ENCODE measurements at regions not wholly inside any gene's neighbourhood (a gene's known extent, or its start where the extent isn't known, plus 50 kb on each side); places are given as distances from the start of the nearest gene placed in this dataset.
"Not testable (repeated sequence)": the region's sequence is repeated elsewhere in the genome, so short reads cannot be mapped to it uniquely, and the experiment has no call there.

DNA sequence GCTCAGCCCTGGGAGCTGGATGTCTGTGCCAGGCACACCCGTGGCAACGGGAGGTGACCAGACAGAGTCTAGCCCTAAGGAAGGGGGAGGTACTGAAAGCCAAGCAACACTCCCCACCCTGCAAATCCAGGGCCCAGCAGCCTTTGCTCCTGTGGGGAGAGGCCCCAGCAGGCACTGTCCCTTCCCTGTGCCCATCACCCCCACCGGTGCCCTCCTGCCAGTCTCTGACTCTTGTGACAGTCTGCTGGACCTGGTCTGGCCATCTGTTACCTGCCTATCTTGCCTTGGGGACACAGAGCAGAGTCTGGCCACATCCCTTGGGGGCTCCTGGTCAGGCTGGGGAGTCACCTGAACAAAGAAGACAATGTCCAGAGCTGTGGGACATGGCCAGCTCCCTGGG lies 520.2 kb downstream of the TP53TG3F start:
- H3K4me1 Mint-ChIP-seq (ENCODE audit: low read depth); H3K4me3 Mint-ChIP-seq; H3K27ac Mint-ChIP-seq; intact Hi-C loops (cut with micrococcal nuclease); H3K36me3 Mint-ChIP-seq (ENCODE audit: low read depth); H3K9me3 Mint-ChIP-seq; H3K27me3 Mint-ChIP-seq: not testable (repeated sequence)

DNA sequence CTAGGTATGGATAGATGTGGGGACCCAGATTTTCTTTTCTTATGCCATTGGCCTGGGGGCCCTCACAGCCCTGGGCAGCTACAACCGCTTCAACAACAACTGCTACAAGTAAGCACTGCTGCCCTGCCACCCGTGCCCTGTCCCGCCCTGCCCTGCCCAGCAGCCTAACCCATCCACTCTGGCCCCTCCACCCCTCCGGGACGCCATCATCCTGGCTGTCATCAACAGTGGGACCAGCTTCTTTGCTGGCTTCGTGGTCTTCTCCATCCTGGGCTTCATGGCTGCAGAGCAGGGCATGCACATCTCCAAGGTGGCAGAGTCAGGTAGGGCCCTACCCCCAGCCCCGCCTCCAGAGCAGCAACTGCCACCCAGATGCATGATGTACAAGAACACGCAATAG lies 521.3 kb downstream of the TP53TG3F start:
- H3K4me1 Mint-ChIP-seq (ENCODE audit: low read depth); intact Hi-C loops (cut with micrococcal nuclease); H3K27me3 Mint-ChIP-seq; H3K4me3 Mint-ChIP-seq; H3K36me3 Mint-ChIP-seq (ENCODE audit: low read depth); H3K9me3 Mint-ChIP-seq; H3K27ac Mint-ChIP-seq: not testable (repeated sequence)

DNA sequence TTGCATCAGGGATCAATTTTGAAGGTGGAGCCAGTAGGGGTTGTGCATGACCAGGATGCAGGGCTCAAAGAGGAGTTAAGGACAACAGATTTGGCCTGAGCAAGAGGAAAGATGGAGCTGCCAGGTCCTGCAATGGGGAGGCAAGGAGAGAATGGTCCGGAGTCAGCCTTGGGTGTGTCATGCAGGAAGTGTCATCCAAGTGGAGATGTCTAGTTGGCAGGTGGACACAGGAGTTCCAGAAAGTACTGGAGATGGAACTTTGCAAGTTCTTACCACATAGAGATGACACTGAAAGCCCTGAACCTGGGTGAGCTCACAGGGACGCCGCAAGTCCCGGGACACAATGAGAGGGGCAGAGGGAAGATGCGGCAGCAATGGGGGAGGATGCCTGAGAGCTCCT lies 525.0 kb downstream of the TP53TG3F start:
- not testable (repeated sequence) for H3K4me1 Mint-ChIP-seq (ENCODE audit: low read depth)

DNA sequence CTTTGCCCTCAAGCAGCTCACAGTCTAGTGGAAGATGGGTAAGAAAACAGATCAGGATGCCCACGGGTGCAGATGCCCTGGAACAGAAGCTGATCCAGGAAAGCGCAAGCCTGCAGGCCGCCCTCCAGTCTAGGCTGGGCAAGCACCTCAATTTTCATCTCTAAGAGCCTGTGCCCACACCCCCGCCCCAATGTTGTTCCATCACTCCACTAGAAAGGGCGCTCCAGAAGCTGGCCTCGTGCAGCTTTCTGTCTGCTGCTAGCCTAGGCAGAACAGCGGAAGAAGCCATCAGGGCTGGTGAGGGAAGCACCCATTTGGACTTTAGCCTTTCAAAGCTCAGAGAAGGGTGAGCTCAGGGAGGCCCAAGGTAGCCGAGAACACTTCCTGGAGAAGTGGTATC lies 527.1 kb downstream of the TP53TG3F start:
- H3K9me3 Mint-ChIP-seq; H3K27me3 Mint-ChIP-seq; intact Hi-C loops (cut with micrococcal nuclease); H3K4me3 Mint-ChIP-seq; H3K4me1 Mint-ChIP-seq (ENCODE audit: low read depth); H3K27ac Mint-ChIP-seq; H3K36me3 Mint-ChIP-seq (ENCODE audit: low read depth): not testable (repeated sequence)

More for the DNA sequence above, 525.0 kb downstream of the TP53TG3F start:
- H3K36me3 Mint-ChIP-seq (ENCODE audit: low read depth); H3K4me3 Mint-ChIP-seq; intact Hi-C loops (cut with micrococcal nuclease); H3K27me3 Mint-ChIP-seq; H3K9me3 Mint-ChIP-seq; H3K27ac Mint-ChIP-seq: not testable (repeated sequence)

DNA sequence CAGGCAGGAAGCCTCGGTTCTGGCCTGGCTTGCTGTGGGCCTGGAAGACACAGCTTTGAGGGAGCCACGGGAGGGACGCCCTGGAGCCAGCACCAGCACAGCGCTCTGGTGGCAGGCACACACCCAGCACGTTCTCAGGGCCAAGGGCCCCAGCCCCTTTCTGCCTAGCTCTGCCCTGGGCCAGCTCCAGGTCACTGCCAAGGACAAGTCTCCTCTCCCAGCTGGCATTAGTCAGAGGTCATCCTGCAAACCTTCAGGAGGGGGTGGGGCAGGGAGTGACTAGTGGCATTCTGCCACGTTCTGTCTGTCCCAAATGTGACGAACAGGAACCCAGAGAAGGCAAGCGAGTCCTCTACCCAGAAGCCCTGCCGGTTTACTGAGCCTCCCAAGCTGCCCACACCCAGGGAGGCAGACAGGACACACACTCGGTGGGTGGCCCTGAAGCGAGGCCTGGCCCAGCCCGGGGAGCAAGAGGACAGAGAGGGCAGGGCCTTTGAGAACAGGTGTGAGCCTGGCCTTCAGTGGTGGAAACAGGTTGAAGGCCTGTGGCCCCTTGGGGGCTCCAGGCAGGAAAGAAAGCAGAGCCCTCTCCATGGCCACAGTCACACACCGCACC lies 528.0 kb downstream of the TP53TG3F start:
- H3K9me3 Mint-ChIP-seq; H3K27me3 Mint-ChIP-seq; H3K4me3 Mint-ChIP-seq; H3K36me3 Mint-ChIP-seq (ENCODE audit: low read depth); H3K27ac Mint-ChIP-seq; intact Hi-C loops (cut with micrococcal nuclease); H3K4me1 Mint-ChIP-seq (ENCODE audit: low read depth): not testable (repeated sequence)

DNA sequence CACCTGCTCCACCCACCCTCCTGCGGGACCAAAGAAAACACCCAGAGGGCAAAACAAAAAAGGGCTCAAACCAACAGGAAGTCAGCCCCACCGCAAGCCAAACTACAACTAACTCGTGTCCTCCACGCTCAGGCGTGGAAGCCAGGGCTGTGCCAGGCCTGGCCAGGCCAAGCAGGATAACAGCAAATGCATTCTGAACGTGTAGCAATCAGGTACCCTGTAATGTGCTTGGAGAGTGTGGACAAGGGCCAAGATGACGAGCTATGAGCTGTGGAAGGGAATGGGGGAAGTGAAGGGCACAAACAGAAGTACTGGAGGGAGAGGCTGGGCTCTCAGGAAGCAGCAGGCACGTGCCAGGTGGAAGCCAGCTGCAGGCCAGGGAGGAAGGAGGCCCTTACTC lies 528.6 kb downstream of the TP53TG3F start:
- H3K4me3 Mint-ChIP-seq; H3K27me3 Mint-ChIP-seq; H3K4me1 Mint-ChIP-seq (ENCODE audit: low read depth); intact Hi-C loops (cut with micrococcal nuclease); H3K36me3 Mint-ChIP-seq (ENCODE audit: low read depth); H3K27ac Mint-ChIP-seq: not testable (repeated sequence)
- peaks cover 13% of the 10 kb centered on the region for H3K9me3 Mint-ChIP-seq

DNA sequence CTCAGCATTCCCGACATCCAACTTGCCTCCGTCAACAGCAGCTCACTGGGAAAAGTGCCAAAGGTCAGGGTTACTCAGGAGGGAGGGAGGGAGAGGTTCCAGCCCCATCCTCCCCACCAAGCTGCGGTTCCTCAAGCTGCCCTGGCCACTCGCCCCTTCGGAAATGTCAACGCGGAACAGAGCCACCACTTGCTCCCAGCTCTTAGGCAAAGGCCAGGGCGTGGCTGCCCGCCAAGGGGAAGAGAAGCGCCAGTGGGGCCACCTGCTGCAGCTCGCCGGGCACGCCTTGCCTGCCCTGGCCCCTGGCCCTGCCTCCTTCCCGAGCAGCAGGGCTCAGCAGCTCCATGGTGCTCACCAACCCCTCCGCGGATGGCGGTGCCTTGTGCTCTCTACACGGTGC lies 531.1 kb downstream of the TP53TG3F start:
- H3K27ac Mint-ChIP-seq; H3K36me3 Mint-ChIP-seq (ENCODE audit: low read depth); H3K4me3 Mint-ChIP-seq; intact Hi-C loops (cut with micrococcal nuclease); H3K27me3 Mint-ChIP-seq; H3K4me1 Mint-ChIP-seq (ENCODE audit: low read depth): not testable (repeated sequence)
- peaks cover 35% of the 10 kb centered on the region for H3K9me3 Mint-ChIP-seq

DNA sequence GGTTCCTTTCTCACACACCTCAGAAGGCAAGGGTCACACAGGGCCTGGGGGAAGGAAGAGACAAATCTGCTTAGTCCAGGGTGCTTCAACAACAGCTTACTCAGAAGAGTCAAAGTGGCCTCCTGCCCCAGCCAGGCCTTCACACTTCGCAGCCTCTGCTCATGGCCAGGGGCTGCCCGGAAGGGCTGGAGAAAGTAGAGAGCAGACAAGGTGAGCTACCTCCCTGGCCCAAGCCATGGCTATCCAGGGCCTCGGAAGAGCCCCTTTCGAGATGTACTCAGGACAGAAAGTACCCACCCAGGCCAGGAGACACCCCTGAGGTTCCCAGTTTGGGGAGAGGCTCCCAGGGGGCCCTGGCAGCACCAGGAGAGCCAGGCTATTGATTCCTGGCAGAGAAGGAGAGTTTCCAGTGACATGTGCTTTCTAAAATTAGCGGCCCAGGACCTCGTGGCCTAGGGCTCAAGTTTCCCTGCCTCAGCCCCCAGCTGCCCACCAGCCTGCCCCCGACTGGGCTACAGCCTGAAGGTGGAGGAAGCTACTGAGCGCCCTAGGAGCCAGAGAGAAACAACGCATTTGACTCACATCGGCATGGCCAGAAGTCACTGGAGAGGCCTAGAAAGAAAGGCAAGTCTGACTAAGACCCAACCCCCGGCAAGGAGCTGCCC lies 533.2 kb downstream of the TP53TG3F start:
- H3K27me3 Mint-ChIP-seq; H3K36me3 Mint-ChIP-seq (ENCODE audit: low read depth); H3K4me1 Mint-ChIP-seq (ENCODE audit: low read depth); H3K27ac Mint-ChIP-seq; intact Hi-C loops (cut with micrococcal nuclease); H3K4me3 Mint-ChIP-seq: not testable (repeated sequence)
- peaks cover 41% of the 10 kb centered on the region for H3K9me3 Mint-ChIP-seq

DNA sequence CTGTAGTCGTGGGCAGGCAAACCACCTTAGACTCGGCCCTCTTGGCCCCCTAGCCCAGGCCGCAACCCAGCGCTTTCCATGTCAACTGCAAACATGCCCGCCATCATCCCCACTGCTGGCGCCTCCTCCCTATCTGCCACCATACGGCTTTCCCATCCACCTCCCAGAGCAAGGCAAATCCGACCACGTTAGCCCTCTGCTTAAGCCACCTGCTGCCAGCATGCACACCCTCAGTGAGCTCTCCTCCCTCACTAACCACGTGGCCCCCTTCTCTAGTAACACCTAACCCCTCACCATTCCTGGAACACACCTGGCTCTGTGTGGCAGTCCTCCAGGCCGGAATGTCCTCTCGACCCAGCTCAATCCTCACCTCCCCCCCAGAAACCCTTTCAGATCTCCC lies 534.8 kb downstream of the TP53TG3F start:
- peaks cover 50% of the 10 kb centered on the region for H3K9me3 Mint-ChIP-seq
- H3K27ac Mint-ChIP-seq; H3K4me1 Mint-ChIP-seq (ENCODE audit: low read depth); H3K36me3 Mint-ChIP-seq (ENCODE audit: low read depth); H3K27me3 Mint-ChIP-seq; intact Hi-C loops (cut with micrococcal nuclease); H3K4me3 Mint-ChIP-seq: not testable (repeated sequence)

DNA sequence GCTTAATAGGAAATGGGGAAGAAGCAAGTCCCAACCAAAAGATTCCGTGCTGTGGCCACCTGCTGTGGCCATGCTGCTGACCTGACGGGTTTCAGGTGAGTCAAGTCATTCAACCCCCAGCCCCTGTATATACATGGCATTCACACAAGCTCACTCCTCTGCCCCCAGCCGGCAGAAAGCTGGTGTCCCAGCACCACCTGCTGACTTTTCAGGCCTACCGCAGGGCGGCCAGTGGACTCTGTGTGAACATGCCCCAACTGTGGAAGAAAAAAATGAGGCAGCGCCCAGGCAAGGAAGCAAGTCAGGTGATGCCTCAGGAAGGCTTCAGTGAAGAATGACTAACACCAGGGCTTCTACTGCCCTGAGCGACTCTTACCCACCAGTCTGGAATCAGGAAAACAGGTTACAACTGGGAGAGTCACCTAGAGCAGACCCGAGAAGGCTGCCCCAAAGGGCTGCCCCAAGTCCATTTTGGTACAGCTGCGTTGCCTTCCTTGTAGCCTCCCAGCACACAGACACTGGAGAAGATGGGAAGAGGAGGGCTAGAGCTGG lies 536.5 kb downstream of the TP53TG3F start:
- H3K4me3 Mint-ChIP-seq; H3K27me3 Mint-ChIP-seq; H3K4me1 Mint-ChIP-seq (ENCODE audit: low read depth); H3K27ac Mint-ChIP-seq; H3K36me3 Mint-ChIP-seq (ENCODE audit: low read depth); intact Hi-C loops (cut with micrococcal nuclease): not testable (repeated sequence)
- peaks cover 50% of the 10 kb centered on the region for H3K9me3 Mint-ChIP-seq

DNA sequence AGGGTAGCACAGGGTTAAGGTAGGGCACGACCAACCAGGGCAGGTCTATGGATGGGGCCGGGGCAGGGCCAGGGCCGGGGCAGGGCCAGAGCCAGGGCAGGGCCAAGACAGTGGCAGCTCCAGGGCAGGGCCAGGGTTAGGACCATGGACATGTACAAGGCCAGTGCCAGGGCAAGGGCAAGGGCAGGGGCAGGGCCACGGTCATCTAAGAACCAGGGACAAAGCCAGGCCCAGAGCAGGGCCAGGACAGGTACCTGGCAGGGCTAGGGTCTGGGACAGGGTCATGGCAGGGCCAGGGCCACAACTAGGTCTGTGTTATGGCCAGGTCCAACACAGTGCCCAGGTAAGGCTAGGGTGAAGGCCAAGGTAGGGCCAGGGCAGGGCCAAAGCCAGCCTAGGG lies 541.8 kb downstream of the TP53TG3F start:
- H3K9me3 Mint-ChIP-seq; H3K4me1 Mint-ChIP-seq (ENCODE audit: low read depth); H3K4me3 Mint-ChIP-seq; H3K36me3 Mint-ChIP-seq (ENCODE audit: low read depth); intact Hi-C loops (cut with micrococcal nuclease); H3K27me3 Mint-ChIP-seq; H3K27ac Mint-ChIP-seq: not testable (repeated sequence)

DNA sequence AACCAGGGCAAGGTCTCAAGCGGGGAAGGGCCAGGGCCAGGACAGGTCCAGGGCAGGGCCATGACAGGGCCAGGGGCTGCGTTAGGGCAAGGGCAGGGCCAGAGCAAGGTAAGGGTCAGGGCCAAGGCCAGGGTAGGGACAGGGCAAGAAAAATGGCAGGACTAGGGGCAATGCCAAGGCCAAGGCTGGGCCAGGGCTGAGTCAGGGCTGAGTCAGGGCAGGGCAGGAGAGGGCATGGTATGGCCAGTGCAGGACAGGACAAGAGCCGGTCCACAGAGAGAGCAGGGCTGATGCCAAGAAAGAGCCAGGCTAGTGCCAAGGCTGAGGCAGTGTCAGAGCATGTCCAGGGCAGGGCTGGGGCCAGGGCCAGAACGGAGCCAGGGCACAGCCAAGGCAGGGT lies 542.5 kb downstream of the TP53TG3F start:
- H3K36me3 Mint-ChIP-seq (ENCODE audit: low read depth); H3K9me3 Mint-ChIP-seq; H3K4me3 Mint-ChIP-seq; intact Hi-C loops (cut with micrococcal nuclease); H3K4me1 Mint-ChIP-seq (ENCODE audit: low read depth); H3K27ac Mint-ChIP-seq; H3K27me3 Mint-ChIP-seq: not testable (repeated sequence)

DNA sequence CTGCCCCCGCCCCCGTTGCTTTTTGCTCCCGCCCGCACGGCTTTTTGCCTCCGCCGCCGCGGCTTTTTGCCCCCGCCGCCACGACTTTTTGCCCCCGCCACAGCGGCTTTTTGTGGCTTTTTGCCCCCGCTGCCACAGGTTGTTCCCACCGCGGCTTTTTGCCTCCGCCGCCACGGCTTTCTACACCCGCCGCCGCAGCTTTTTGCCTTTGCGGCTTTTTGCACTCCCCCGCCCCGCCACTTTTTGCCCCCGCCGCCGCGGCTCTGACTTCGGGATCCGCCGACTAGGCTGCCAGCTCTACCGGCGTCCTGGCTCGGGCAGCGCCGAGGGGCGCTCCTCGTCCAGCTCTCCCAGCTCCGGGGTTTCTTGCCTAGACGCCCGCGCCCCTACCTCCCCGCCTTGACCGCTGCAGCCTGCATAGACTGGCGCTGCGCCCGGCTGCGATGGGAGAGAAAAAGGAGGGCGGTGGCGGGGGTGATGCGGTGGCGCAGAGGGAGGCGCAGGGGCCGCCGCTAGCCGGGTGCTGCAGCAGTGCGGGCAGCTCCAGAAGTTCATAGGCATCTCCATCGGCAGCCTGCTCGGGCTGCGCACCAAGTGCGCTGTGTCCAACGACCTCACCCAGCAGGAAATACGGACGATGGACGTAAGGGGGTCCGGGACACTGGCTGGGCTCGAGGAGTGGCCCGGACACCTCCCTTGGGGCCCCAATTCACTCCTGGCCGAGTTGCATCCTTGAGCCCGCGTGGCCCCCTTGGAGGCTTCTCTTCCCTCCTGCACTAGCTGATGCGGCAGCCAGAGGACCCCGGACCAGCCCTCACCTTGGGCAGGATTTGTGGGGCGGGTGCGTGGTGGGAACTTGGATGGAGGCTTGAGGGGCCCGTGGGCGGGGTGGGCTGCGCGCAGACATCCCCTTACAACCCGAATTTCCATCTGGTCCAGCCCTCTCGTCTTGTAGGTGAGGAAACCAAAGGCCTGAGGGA lies 555.7 kb downstream of the TP53TG3F start:
- H3K27ac Mint-ChIP-seq; intact Hi-C loops (cut with micrococcal nuclease); H3K4me1 Mint-ChIP-seq (ENCODE audit: low read depth); H3K4me3 Mint-ChIP-seq; H3K36me3 Mint-ChIP-seq (ENCODE audit: low read depth); H3K27me3 Mint-ChIP-seq: not testable (repeated sequence)
- peaks cover 42% of the 10 kb centered on the region for H3K9me3 Mint-ChIP-seq

DNA sequence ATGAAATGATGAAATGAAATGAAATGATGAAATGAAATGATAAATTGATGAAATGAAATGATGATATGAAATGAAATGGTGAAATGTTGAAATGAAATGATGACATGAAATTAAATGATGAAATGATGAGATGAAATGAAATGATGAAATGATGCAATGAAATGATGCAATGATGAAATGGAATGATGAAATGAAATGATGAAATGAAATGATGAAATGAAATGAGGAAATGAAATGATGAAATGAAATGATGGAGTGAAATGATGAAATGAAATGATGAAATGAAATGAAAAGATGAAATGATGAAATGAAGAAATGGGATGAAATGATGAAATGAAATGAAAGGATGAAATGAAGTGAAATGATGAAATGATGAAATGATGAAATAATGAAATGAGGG lies 558.9 kb downstream of the TP53TG3F start:
- H3K27ac Mint-ChIP-seq; H3K27me3 Mint-ChIP-seq; intact Hi-C loops (cut with micrococcal nuclease); H3K4me1 Mint-ChIP-seq (ENCODE audit: low read depth); H3K4me3 Mint-ChIP-seq; H3K36me3 Mint-ChIP-seq (ENCODE audit: low read depth): not testable (repeated sequence)
- H3K9me3 Mint-ChIP-seq = peaks cover 70% of the 10 kb centered on the region
